H9 (cell line): ENCODE measurements at regions not wholly inside any gene's neighbourhood (a gene's known extent, or its start where the extent isn't known, plus 50 kb on each side); places are given as distances from the start of the nearest gene placed in this dataset.

ENCODE experiments used
- DNase-seq: peaks from one replicate; pipeline ENCODE4 v3.0.0-alpha.2; 2017
- H2AFZ ChIP-seq: one replicate; pipeline ENCODE4 v1.6.1; 2013; ENCODE audit warnings: mild to moderate bottlenecking, low read length, control low read depth, moderate library complexity
- H2AK5ac ChIP-seq: 2 replicates; pipeline ENCODE4 v1.6.1; 2013; ENCODE audit warnings: low read length, control low read depth, mixed read lengths; ENCODE audit not compliant: insufficient read length
- H2BK120ac ChIP-seq: one replicate; pipeline ENCODE4 v1.6.1; 2013; ENCODE audit warnings: low read depth, mild to moderate bottlenecking, low read length, control low read depth, inconsistent platforms; ENCODE audit not compliant: poor library complexity, severe bottlenecking
- H2BK12ac ChIP-seq: 2 replicates; pipeline ENCODE4 v1.6.1; 2013; ENCODE audit warnings: low read length, control low read depth, mixed read lengths, low read depth; ENCODE audit not compliant: insufficient read length
- H2BK15ac ChIP-seq: 2 replicates; pipeline ENCODE4 v1.6.1; 2013; ENCODE audit warnings: low read depth, low read length, control low read depth
- H2BK20ac ChIP-seq: one replicate; pipeline ENCODE4 v1.6.1; 2013; ENCODE audit warnings: low read depth, mild to moderate bottlenecking, low read length, control low read depth, inconsistent platforms; ENCODE audit not compliant: poor library complexity, severe bottlenecking
- H2BK5ac ChIP-seq: 2 replicates; pipeline ENCODE4 v1.6.1; 2013; ENCODE audit warnings: low read length, control low read depth, mixed read lengths; ENCODE audit not compliant: insufficient read length
- H3K14ac ChIP-seq: 2 replicates; pipeline ENCODE4 v1.6.1; 2013; ENCODE audit warnings: low read length, control low read depth; ENCODE audit not compliant: insufficient read depth
- H3K18ac ChIP-seq: 2 replicates; pipeline ENCODE4 v1.6.1; 2013; ENCODE audit warnings: low read depth, mild to moderate bottlenecking, mixed read lengths, low read length, control low read depth; ENCODE audit not compliant: insufficient read length
- H3K23ac ChIP-seq: 2 replicates; pipeline ENCODE4 v1.6.1; 2013; ENCODE audit warnings: low read length, control low read depth, mixed read lengths, low read depth; ENCODE audit not compliant: insufficient read length
- H3K23me2 ChIP-seq: 2 replicates; pipeline ENCODE4 v1.6.1; 2013; ENCODE audit warnings: low read depth, mild to moderate bottlenecking, mixed read lengths, low read length, control low read depth; ENCODE audit not compliant: insufficient read length, poor library complexity, severe bottlenecking
- H3K27ac ChIP-seq: 2 replicates; pipeline ENCODE4 v1.5.1; 2013; ENCODE audit warnings: low read length, control low read depth, mixed read lengths, low read depth; ENCODE audit not compliant: insufficient read length
- H3K27me3 ChIP-seq: 2 replicates; pipeline ENCODE4 v1.6.1; 2013; ENCODE audit warnings: low read length, control low read depth, inconsistent platforms; ENCODE audit not compliant: insufficient read depth
- H3K4ac ChIP-seq: 2 replicates; pipeline ENCODE4 v1.6.1; 2013; ENCODE audit warnings: low read depth, mild to moderate bottlenecking, control low read depth, inconsistent platforms, low read length, moderate library complexity
- H3K4me1 ChIP-seq: 2 replicates; pipeline ENCODE4 v1.6.1; 2013; ENCODE audit warnings: low read length, control low read depth, inconsistent platforms; ENCODE audit not compliant: insufficient read depth
- H3K4me2 ChIP-seq: 2 replicates; pipeline ENCODE4 v1.6.1; 2013; ENCODE audit warnings: low read length, control low read depth, mixed read lengths; ENCODE audit not compliant: insufficient read length, insufficient read depth
- H3K56ac ChIP-seq: 2 replicates; pipeline ENCODE4 v1.6.1; 2013; ENCODE audit warnings: low read depth, mild to moderate bottlenecking, mixed read lengths, low read length, control low read depth; ENCODE audit not compliant: insufficient read length
- H3K79me1 ChIP-seq: 2 replicates; pipeline ENCODE4 v1.6.1; 2013; ENCODE audit warnings: low read depth, mild to moderate bottlenecking, moderate library complexity, low read length, control low read depth, inconsistent platforms; ENCODE audit not compliant: insufficient read depth, poor library complexity, severe bottlenecking
- H3K79me2 ChIP-seq: 2 replicates; pipeline ENCODE4 v1.6.1; 2013; ENCODE audit warnings: low read length, control low read depth, inconsistent platforms; ENCODE audit not compliant: insufficient read depth
- H3K9ac ChIP-seq: 2 replicates; pipeline ENCODE4 v1.6.1; 2013; ENCODE audit warnings: low read length, control low read depth, mixed read lengths; ENCODE audit not compliant: insufficient read length; ENCODE audit errors: extremely low read depth
- H3K9me3 ChIP-seq: one replicate; pipeline ENCODE4 v1.6.1; 2013; ENCODE audit warnings: low read depth, low read length, inconsistent platforms; ENCODE audit not compliant: control insufficient read depth
- H3T11ph ChIP-seq: one replicate; pipeline ENCODE4 v1.6.1; 2013; ENCODE audit warnings: mild to moderate bottlenecking, low read length, control low read depth, inconsistent platforms
- H4K20me1 ChIP-seq: one replicate; pipeline ENCODE4 v1.6.1; 2013; ENCODE audit not compliant: control insufficient read depth, insufficient read length, insufficient read depth
- H4K5ac ChIP-seq: 2 replicates; pipeline ENCODE4 v1.6.1; 2013; ENCODE audit warnings: low read depth, mild to moderate bottlenecking, mixed read lengths, low read length, control low read depth; ENCODE audit not compliant: insufficient read length
- H4K8ac ChIP-seq: replicated peaks from 2 replicates; pipeline ENCODE4 v1.6.1; 2013; ENCODE audit warnings: low read length, control low read depth, mixed read lengths, low read depth; ENCODE audit not compliant: insufficient read length
- H4K91ac ChIP-seq: 2 replicates; pipeline ENCODE4 v1.6.1; 2013; ENCODE audit warnings: low read depth, mild to moderate bottlenecking, moderate library complexity, mixed read lengths, low read length, control low read depth; ENCODE audit not compliant: insufficient read length
- H3K27ac Mint-ChIP-seq, 3 experiments: 2 replicates in 2 of 3; 3 replicates in 1 of 3; pipeline ENCODE4 v1.8.0; 2020 to 2021; ENCODE audit warnings: mixed read lengths in 3 of 3, mild to moderate bottlenecking in 1 of 3, moderate library complexity in 1 of 3
- H3K27me3 Mint-ChIP-seq: 2 replicates; pipeline ENCODE4 v1.8.0; 2021; ENCODE audit warnings: low read depth, mild to moderate bottlenecking, moderate library complexity, mixed read lengths
- H3K36me3 Mint-ChIP-seq, 3 experiments: 2 replicates in 2 of 3; 3 replicates in 1 of 3; pipeline ENCODE4 v1.8.0; 2020 to 2021; ENCODE audit warnings: low read depth in 3 of 3, mixed read lengths in 3 of 3; ENCODE audit not compliant: insufficient read depth in 1 of 3
- H3K4me1 Mint-ChIP-seq, 2 experiments: 2 replicates each; pipeline ENCODE4 v1.8.0; 2020; ENCODE audit warnings: mixed read lengths in 2 of 2
- H3K4me3 Mint-ChIP-seq, 2 experiments: 2 replicates in 1 of 2; 3 replicates in 1 of 2; pipeline ENCODE4 v1.8.0; 2020 to 2021; ENCODE audit warnings: mild to moderate bottlenecking in 2 of 2, mixed read lengths in 2 of 2, moderate library complexity in 1 of 2
- H3K9me3 Mint-ChIP-seq, 2 experiments: 2 replicates in 1 of 2; 3 replicates in 1 of 2; pipeline ENCODE4 v1.8.0; 2020; ENCODE audit warnings: mild to moderate bottlenecking in 2 of 2, mixed read lengths in 2 of 2, moderate library complexity in 1 of 2
- CTCF ChIP-seq: fragments of 200-600 bp; sonication (generic); conservative IDR thresholded peaks from 3 replicates; pipeline ENCODE4 v1.8.0; 2021; ENCODE audit warnings: antibody characterized with exemption, mild to moderate bottlenecking
- WGBS: extraction: QIAGEN DNeasy Blood & Tissue Kit; methylation state at CpG from one replicate; pipeline ENCODE4 v1.1.7; 2013; ENCODE audit warnings: missing lambda C conversion rate, low lambda C conversion rate, mixed read lengths; ENCODE audit not compliant: insufficient read length; ENCODE audit errors: extremely low coverage; 5-methylcytosine and 5-hydroxymethylcytosine counted together

- Histone ChIP-seq H3K14ac (no peak overlapping the region), H4K20me1 (no peaks in the 10 kb centered on the region), H3K4me2 (no peak overlapping the region), H2BK5ac (no peak overlapping the region), H2BK20ac (no peak overlapping the region), H2BK12ac (no peak overlapping the region), H3K9ac (no peak overlapping the region), H3K27me3 (no peaks in the 10 kb centered on the region), H2BK15ac (no peak overlapping the region), H3K56ac (no peak overlapping the region), H2AFZ (no peak overlapping the region), H3K23me2 (no peaks in the 10 kb centered on the region), H3K79me2 (no peaks in the 10 kb centered on the region), H3K4ac (no peak overlapping the region), H2BK120ac (no peak overlapping the region), H4K8ac (no peak overlapping the region), H4K91ac (no peak overlapping the region), H3K9me3 (no peaks in the 10 kb centered on the region), H3K27ac (no peak overlapping the region), H3K79me1 (no peaks in the 10 kb centered on the region), H3T11ph (no peak overlapping the region), H4K5ac (no peak overlapping the region), H3K23ac (no peak overlapping the region), H3K18ac (no peak overlapping the region), H3K4me1 (no peaks in the 10 kb centered on the region), H2AK5ac (no peak overlapping the region)
- H3K9me3 Mint-ChIP-seq, result no peaks in the 10 kb centered on the region
- peaks cover 3 to 4% of the 10 kb centered on the region in 2 experiments for H3K4me1 Mint-ChIP-seq
- WGBS, result no CpG with 5 or more reads among the region's 2 CpGs
- H3K4me3 Mint-ChIP-seq, result no peak overlapping the region
- TF ChIP-seq CTCF, result no peak
- DNase-seq, result no peak
- H3K27me3 Mint-ChIP-seq, result 0 out of 2 replicates have a peak, but pooled peaks cover under 1% of the 10 kb centered on the region
- no peak overlapping the region for H3K27ac Mint-ChIP-seq
- no peaks in the 10 kb centered on the region for H3K36me3 Mint-ChIP-seq
These were observed 57.7 kb upstream of the BDNF start for GRCh38 chr11:27757953-27758352.
